ENCODE measurements at regions not wholly inside any gene's neighbourhood (a gene's known extent, or its start where the extent isn't known, plus 50 kb on each side); places are given as distances from the start of the nearest gene placed in this dataset.

DNA sequence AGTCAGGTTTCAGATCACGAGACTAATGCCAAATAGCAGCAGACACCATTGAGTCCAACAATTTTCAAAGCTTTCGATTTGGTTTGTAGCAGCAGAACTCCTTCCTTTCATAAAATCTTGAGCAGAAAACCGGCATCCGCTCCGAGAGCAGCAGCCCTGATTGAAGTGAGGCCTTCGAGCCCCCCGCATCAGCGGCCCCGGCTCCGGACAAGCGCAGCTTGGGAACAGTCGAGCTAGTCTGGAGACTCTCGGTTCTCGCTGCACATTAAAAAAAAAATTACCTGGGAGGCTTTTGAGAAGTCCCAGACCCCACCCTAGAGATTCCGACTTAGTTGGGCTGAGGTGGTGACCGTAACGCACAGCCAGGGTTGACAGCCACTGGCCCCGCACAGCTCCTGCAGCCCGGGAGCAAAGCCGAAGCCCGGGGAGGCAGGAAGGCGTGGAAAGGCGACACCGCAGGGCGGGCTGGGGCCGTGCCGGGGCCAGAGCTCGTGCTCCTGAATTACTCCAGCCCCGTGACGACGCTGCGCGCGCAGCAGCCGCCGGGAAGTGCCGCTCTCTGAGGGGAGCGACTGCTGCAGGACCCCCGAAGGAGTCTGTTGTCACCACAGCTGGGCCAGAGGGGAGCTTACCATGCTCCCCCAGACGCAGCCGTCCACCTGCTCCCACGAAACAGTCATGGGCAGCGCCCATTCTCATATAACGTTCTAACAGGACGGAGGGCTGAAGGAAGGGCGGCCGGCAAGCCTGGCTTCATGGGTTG, 57.8 kb downstream of the SPATA19 start:
- no peak for DNase-seq (ENCODE audit: extremely low spot score, unreplicated experiment)
- Mint-ChIP-seq H3K4me3 (peak overlapping the region; percentile 78), H3K27me3 (peaks cover 55% of the 10 kb centered on the region), H3K27ac (no peak overlapping the region), H3K4me1 (ENCODE audit: unreplicated experiment) (peaks cover 4% of the 10 kb centered on the region), H3K9me3 (peaks cover 9% of the 10 kb centered on the region), H3K36me3 (no peaks in the 10 kb centered on the region)
- TF ChIP-seq, protein P1, sequence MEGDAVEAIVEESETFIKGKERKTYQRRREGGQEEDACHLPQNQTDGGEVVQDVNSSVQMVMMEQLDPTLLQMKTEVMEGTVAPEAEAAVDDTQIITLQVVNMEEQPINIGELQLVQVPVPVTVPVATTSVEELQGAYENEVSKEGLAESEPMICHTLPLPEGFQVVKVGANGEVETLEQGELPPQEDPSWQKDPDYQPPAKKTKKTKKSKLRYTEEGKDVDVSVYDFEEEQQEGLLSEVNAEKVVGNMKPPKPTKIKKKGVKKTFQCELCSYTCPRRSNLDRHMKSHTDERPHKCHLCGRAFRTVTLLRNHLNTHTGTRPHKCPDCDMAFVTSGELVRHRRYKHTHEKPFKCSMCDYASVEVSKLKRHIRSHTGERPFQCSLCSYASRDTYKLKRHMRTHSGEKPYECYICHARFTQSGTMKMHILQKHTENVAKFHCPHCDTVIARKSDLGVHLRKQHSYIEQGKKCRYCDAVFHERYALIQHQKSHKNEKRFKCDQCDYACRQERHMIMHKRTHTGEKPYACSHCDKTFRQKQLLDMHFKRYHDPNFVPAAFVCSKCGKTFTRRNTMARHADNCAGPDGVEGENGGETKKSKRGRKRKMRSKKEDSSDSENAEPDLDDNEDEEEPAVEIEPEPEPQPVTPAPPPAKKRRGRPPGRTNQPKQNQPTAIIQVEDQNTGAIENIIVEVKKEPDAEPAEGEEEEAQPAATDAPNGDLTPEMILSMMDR (conservative IDR thresholded peaks at IDR 0.05) = no peak

DNA sequence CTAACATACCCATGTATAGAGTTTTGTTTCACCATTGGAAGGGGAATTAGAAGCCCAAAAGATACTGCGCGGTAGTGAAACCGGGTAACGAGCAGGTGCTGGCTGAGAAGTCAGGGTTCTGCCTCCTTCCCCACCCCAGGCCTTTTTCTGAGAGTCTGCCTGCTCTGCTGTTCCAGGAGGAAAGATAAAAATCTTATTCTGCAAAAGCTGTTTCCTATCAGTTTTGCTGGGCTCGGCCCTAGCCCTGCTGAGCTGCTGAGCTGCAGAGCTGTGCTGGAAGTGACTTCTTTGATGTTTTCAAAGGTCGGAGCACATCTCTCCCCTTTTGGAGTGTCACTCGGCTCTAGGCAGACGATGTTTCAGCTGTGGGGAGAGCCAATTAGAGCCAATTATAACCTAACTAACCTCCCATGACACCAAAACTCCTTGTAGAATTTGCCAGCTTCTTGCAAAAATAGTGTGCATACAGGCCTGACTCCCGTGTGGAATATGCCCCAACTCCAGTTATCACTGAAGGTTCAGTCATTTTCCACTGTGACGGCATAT, 59.4 kb downstream of the SPATA19 start:
- peaks cover 65% of the 10 kb centered on the region for H3K27me3 Mint-ChIP-seq
- TF ChIP-seq, protein P1 (conservative IDR thresholded peaks at IDR 0.05) = no peak
- H3K4me1 Mint-ChIP-seq (ENCODE audit: unreplicated experiment) = peaks cover 4% of the 10 kb centered on the region
- H3K4me3 Mint-ChIP-seq = no peak overlapping the region
- no peak overlapping the region for H3K27ac Mint-ChIP-seq
- no peaks in the 10 kb centered on the region for H3K36me3 Mint-ChIP-seq
- peaks cover 9% of the 10 kb centered on the region for H3K9me3 Mint-ChIP-seq
- no peak for DNase-seq (ENCODE audit: extremely low spot score, unreplicated experiment)

GRCh38 chr11:133784359-133784758, 61.0 kb downstream of the SPATA19 start:
- Mint-ChIP-seq H3K9me3 (peaks cover 9% of the 10 kb centered on the region), H3K4me1 (ENCODE audit: unreplicated experiment) (peaks cover 4% of the 10 kb centered on the region), H3K27me3 (peaks cover 62% of the 10 kb centered on the region), H3K4me3 (no peak overlapping the region), H3K36me3 (no peaks in the 10 kb centered on the region), H3K27ac (no peak overlapping the region)
- TF ChIP-seq, protein P1 (conservative IDR thresholded peaks at IDR 0.05) = no peak
- no peak for DNase-seq (ENCODE audit: extremely low spot score, unreplicated experiment)

DNA sequence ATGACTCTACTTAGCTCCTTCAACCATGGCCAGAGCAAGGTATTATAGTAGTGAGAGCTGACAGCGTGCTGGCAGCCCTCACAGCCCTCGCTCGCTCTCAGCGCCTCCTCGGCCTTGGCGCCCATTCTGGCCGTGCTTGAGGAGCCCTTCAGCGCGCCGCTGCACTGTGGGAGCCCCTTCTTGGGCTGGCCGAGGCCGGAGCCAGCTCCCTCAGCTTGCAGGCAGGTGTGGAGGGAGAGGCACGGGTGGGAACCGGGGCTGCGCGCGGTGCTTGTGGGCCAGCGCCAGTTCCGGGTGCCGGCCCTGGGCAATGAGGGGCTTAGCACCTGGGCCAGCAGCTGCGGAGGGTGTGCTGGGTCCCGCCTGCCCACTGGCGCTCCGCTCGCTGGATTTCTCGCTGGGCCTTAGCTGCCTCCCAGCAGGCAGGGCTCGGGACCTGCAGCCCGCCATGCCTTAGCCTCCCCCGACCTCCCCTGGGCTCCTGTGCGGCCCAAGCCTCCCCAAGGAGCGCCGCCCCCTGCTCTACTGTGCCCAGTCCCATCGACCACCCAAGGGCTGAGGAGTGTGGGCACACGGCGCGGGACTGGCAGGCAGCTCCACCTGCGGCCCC, 63.1 kb downstream of the SPATA19 start:
- H3K27ac Mint-ChIP-seq = no peak overlapping the region
- TF ChIP-seq, protein P1 (conservative IDR thresholded peaks at IDR 0.05) = no peak
- H3K9me3 Mint-ChIP-seq = peaks cover 9% of the 10 kb centered on the region
- no peak overlapping the region for H3K4me3 Mint-ChIP-seq
- H3K4me1 Mint-ChIP-seq (ENCODE audit: unreplicated experiment) = peaks cover 4% of the 10 kb centered on the region
- no peaks in the 10 kb centered on the region for H3K36me3 Mint-ChIP-seq
- no peak for DNase-seq (ENCODE audit: extremely low spot score, unreplicated experiment)
- peaks cover 47% of the 10 kb centered on the region for H3K27me3 Mint-ChIP-seq

GRCh38 chr11:133778161-133778560, 67.2 kb downstream of the SPATA19 start:
- Mint-ChIP-seq H3K27me3 (peaks cover 30% of the 10 kb centered on the region), H3K4me1 (ENCODE audit: unreplicated experiment) (no peaks in the 10 kb centered on the region), H3K36me3 (no peaks in the 10 kb centered on the region), H3K4me3 (no peak overlapping the region), H3K27ac (no peak overlapping the region), H3K9me3 (peaks cover 5% of the 10 kb centered on the region)
- no peak for DNase-seq (ENCODE audit: extremely low spot score, unreplicated experiment)
- TF ChIP-seq, protein P1 (conservative IDR thresholded peaks at IDR 0.05) = no peak
